Right lung (tissue), 2 donors: ENCODE measurements at regions not wholly inside any gene's neighbourhood (a gene's known extent, or its start where the extent isn't known, plus 50 kb on each side); places are given as distances from the start of the nearest gene placed in this dataset.
"Not testable (repeated sequence)": the region's sequence is repeated elsewhere in the genome, so short reads cannot be mapped to it uniquely, and the experiment has no call there.

Experiments used
- DNase-seq, 2 donors: peaks; one replicate each; pipeline ENCODE4 v3.0.0-alpha.2; 2013

DNA sequence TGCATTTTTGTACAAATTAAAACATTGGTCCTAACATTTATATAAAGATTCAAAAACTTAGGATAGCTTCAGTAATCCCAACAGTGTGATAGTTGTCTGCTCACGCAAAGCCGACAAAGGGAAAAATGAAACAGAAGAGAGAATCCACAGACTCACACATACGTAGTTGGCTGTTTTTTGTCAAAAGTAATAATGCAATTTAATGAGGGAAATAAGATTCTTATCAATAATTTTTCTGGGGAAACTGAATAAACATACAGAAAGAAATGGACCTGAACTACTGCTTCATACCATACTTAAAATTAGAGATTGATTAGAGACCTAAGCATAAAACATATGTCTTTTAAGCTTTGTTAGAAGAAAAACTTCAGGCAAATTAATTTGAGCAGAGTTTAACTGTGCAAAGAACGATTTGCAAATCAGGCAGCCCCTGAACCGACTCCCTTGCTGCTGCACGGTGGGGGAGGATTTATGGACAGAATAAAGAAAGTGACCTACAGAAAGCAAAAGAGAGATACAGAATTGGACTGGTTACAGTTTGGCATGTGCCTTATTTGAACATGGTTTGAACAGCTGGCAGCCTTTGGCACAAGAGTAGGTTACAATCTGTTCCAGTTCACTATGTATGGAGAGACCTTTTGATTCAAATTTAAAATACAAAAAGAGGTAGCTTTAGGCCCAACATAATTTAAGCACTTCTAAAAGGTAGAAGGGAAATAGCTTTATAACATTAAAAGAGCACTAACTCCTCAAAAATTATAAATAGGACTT is 64.9 kb upstream of the CTSV start:
- DNase-seq, result not testable (repeated sequence)

DNA sequence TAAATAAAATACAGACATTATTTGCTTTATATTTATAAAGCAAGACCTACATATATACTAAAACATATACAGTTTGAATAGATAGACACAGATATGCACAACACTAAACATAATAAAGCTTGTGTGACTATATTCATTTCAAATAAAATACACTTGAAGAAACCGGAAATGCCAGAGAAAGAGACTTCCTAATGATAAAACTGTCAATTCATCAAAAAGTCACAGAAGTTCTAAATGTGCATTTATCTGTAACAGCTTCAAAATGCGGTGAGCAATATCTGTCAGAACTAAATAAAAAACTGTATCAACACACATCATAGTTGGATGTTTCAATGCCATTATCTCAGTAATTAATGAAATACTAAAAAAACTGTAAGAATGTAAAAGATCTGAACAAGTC is 60.6 kb upstream of the CTSV start:
- not testable (repeated sequence) for DNase-seq

DNA sequence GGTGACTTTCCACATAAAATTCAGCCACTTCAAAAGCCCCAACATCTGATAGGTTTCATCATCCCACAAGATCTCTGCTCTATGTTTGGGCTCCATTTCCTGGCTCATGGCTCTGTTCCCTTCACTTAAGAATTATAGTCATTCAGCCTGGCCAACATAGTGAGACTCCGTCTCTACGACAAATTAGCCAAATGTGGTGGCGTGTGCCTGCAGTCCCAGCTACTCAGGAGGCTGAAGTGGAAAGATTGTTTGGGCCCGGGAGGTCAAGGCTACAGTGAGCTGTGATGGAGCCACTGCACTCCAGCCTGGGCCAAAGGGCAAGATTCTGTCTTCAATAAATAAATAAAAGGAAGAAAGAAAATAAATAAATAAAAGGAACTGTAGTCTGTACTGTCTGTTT is 57.9 kb upstream of the CTSV start:
- no peak for DNase-seq

DNA sequence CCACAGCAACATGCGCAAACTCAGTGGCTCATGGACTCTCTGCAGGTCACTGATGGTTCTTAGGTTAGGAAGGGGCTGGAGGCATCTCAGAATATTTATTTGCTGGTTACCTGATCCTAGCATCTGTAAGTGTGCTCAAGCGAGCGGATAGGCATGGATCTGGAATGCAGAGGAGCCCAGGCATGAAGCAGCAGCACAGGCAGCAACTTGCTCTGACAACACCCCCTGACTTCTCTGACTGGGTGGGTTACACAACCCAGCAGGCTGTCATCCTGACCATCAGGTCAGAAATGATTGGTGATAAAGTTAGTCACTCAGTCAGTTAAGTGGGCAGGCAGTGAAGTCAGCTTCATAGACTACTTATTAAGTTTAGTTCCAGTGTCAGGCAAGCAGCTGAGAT is 50.4 kb upstream of the CTSV start:
- not testable (repeated sequence) for DNase-seq
